ENCODE measurements at regions not wholly inside any gene's neighbourhood (a gene's known extent, or its start where the extent isn't known, plus 50 kb on each side); places are given as distances from the start of the nearest gene placed in this dataset.
"Not testable (repeated sequence)": the region's sequence is repeated elsewhere in the genome, so short reads cannot be mapped to it uniquely, and the experiment has no call there.

DNA sequence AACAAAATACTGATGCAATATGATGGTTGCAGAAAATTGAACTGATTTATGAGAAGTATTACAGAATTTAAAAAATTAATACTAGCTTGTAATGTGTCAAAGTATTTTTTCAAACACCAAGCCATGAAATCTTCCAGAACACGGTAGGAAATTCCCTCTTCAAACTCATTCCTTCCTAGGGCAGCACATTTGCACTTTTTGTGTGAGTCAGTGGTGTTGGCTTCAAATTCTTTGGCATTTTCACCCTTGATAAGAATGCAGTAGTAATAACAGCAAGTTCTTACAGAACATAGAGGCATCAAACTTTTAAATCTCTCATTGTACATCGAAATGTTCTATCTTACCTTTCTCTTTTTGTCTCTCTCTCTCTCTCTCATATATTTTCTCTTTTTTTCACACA, 191.8 kb downstream of the CGGBP1 start:
- no peak for DNase-seq

DNA sequence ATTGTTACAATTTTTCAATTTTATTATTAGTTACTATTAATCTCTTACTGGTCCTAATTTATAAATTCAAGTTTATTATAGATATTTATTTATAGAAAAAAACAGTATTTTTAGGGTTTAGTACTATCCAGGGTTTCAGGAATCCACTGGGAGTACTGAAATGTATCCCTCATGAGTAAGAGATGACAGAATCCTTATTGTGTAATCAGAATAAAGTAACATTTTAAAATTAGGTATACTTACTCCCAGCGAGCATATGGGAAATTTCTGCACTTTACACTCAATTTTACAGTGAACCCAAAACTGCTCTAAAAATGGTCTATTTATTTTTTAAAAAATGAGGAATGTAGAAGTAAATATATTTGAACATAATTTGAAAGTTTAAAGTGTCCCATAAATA, 202.7 kb downstream of the CGGBP1 start:
- no peak for DNase-seq

DNA sequence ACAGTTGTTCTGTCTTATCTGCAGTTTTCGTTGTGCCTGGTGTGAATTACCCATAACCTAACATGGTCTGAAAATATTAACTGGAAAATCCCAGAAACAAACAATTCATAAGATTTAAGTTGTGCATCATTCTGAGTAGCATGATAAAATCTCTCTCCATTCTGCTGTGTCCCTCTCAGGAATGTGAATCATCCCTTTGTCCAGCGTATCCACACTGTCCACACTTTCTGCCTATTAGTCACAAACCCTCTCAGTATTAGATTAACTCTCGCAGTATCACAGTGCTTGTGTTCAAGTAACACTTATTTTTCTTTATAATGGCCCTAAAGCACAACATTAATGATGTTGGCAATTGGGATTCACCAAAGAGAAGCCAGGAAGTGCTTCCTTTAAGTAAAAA, 203.2 kb downstream of the CGGBP1 start:
- DNase-seq = no peak

DNA sequence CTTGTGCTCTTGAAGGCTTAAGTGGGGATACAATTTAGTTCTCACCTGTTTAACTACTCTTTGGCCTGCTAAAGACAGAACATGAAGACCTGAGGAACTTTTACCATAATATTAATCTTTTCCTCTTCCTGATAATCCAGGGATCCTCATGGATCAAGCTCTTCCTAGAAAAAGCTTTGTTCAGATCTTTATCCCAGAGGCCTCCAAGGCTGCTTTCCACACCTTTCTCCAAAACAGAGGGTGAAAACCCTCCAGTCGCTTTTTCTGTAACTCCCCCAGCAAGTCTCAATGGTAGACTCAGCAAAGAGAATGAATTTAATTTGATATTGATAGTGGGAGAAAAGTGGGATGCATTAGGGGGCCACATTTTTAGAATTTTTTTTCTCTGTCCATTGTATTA, 203.6 kb downstream of the CGGBP1 start:
- no peak for DNase-seq

DNA sequence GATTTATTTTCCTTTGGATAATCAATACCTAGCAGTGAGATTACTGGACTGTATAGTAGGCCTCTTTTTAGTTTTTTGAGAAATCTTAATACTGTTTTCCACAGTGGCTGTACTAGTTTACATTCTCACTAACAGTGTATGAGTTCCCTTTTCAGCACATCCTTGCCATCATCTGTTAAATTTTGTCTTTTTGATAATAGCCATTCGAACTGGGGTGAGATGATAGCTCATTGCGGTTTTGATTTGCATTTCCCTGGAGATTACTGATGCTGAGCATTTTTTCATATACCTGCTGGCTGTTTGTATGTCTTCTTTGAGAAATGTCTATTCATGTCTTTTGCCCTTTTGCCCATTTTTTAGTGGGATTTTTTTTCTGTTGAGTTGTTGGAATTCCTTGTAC, 210.8 kb downstream of the CGGBP1 start:
- DNase-seq = no peak

DNA sequence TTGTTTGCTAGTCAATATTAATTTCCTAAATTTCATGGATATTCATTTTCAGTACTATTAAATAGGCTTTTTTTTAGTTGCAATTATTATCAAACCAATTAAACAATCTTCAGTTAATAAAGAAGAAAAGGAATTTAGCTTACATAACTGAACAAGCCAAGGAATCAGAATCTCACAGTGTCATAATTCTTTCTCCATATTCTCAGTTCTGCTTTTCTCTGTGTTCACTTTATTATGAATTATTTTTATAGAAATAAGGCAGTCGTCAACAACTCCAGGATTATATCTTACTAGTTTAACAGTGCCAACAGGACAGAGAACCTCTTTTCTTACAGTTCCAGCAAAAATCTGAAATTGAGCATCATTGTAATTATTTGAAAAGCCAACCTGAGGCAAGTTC, 221.7 kb downstream of the CGGBP1 start:
- DNase-seq = no peak

DNA sequence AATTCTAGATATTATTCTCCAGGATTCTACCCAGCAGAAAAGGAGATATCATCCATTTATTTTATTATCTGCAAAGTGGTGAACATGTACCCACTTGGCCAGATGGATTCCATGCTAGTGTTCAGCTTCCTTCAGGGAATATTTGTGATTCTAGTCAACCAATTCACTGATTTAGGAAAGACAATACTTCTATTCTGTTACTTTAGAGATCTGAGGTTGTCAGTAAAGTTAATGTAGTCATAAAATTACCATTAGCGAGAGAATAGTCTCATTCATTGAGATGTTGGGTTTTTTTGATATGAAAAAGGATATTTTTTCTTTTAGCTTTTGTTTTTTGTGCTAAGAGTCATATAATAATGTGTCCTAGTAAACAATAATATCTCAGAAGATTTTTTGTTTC, 222.8 kb downstream of the CGGBP1 start:
- no peak for DNase-seq

DNA sequence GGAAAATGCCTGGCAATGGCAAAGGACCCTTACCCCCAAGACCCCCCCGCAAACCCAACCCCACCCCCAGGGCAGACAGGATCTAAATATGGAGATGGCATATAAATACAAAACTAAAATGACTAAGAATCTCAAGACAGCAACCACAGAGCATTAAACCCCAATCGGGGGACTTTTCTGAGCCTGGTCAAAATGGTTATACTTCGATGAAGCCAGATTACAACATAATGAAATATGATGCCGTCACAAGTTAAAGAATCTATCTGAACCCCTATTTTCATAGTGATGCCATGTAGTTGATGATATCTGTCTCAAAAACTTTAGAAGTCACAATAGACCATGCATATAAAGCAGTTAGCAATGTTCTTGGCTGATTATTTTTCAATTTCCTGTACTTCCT, 223.6 kb downstream of the CGGBP1 start:
- DNase-seq = no peak

DNA sequence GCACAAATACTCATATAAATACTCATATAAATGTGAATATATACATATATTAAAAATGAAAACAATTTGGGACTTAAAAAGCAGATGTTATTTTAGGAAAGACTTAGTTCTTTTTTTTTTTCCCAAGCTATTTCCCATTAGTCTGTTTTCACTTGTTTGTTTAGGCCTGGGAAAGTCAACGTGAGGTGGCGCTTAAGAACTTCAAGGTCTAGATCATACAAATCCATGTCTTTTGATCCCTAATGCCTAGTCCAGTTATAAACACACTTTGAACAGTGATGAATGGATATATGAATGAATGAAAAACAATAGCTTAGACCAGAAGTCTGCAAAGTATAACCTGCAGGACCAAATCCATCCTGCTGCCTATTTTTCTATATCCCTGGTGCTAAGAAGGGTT, 224.5 kb downstream of the CGGBP1 start:
- no peak for DNase-seq

DNA sequence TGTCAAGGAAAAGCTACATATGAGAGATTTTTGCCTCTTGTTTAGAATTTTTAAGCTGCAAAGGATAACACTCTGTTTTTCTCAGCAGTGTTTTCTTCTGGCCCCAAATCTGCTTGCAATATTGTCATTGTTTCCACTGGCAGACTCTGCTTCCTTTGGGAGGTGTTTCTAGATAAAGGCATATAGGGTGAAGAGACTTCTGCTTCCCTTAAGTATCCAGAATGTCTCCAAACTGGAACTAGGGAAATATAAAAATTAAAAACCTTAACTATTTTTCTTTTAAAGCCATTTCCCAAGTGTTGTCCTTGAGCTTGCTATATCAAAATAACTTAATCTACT, 225.8 kb downstream of the CGGBP1 start:
- no peak for DNase-seq

DNA sequence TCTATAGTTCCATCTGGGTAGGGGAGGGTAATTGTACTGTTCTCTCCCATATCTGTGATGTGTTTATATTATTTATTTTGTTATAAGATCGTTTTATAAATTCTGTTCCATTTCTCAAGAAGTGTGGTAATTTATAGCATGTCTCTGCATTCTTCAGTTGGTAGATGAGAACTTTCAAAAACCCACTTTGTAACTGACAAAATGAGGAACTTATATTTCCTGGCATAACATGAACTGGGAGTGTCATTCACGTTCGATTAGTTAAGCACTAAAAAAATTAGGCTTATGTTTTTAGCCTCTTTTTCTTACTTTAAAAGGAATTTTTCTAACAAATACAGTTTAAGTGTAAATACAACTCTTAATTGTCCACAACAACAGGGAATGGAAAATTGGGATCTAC, 230.8 kb downstream of the CGGBP1 start:
- DNase-seq = no peak

DNA sequence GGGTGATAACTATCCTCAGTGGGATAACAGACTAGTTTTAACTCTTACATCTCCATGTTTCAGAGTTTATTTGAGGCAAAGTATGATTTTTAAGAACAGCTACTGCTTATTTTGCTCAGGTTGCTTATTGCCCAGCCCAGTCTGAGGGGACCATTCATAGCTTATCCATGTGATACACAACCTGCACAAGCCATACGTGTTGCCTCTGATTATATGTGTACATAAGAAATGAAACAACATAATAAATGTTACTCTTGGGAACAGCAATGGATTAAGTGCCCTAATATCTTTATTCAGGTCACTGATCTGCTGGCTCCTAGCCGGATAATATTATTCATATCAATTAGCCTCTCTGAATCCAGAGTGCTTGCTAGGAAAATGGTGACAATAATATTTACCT, 236.2 kb downstream of the CGGBP1 start:
- no peak for DNase-seq

DNA sequence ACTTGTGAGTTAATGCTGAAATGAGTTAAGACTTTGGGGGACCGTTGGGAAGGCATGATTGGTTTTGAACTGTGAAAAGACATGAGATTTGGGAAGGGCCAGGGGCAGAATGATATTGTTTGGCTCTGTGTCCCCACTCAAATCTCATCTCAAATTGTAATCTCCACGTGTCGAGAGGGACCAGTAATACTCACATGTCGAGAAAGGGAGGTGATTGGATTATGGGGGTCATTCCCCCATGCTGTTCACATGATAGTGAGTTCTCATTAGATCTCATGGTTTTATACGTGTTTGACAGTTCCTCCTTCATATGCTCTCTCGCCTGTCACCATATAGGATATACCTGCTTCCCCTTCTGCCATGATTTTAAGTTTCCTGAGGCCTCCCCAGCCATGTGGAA, 245.3 kb downstream of the CGGBP1 start:
- not testable (repeated sequence) for DNase-seq

DNA sequence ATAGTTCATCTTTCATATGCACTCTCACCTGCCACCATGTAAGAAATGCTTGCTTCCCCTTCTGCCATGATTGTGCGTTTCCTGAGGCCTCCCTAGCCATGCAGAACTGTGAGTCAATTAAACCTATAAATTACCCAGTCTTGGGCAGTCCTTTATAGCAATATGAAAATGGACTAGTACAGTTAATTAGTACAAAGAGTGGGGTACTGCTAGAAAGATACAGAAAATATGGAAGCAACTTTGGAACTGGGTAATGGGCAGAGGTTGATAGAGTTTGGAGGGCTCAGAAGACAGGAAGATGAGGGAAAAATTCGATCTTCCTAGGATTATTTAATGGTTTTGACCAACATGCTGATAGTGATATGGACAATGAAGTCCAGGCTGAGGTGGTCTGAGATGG, 246.9 kb downstream of the CGGBP1 start:
- no peak for DNase-seq

DNA sequence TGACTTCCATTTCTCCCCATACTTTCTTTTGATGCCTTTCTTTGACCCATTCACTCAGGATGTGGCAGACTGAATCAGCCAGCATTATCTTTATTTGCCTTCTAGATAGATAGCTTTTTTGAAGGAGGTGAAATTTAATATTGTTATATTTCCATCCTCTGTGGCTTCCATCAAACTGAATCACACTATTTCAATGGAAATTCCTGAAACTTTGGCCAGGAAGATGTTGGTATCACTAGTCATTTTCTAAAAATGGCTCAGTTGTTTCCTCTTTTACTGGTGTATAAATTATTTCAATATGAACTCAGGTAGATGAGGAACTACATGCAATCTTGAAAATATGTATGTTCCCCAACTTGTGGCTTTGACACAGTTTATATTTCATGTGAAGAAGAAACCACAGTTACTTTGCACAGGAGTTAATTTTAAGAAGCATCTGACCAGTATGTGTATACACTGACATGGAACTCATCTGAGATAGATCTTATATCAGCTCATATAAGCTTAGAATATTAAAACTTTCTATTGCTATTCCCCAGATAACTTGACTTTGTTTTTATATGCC, 248.3 kb downstream of the CGGBP1 start:
- DNase-seq = no peak

DNA sequence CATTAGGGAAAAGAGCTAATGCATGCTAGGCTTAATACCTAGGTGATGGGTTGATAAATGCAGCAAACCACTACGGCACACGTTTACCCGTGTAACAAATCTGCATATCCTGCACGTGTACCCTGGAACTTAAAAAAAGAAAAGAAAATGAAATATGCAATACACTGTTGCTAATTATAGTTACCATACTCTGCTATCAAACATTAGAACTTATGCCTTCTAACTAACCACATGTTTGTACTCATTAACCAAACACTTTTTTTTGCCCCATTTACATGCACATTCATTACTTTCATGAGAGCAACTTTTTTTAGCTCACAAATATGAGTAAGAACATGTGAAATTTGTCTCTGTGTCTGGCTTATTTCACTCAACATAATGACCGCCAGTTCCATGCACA, 253.1 kb downstream of the CGGBP1 start:
- no peak for DNase-seq

DNA sequence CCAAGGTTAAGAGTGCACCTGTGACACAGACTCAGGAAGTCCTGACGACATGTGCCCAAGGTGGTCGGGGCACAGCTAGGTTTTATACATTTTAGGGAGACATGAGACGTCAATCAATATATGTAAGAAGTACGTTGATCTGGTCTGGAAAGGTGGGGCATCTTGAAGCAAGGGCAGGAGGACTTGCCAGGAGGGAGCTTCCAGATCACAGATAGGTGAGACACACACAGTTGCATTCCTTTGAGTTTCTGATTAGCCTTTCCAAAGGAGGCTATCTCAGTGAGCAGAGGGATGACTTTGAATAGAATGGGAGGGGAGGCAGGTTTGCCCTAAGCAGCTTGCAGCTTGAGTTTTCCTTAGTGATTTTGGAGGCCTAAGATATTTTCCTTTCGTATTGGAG, 257.4 kb downstream of the CGGBP1 start:
- no peak for DNase-seq

DNA sequence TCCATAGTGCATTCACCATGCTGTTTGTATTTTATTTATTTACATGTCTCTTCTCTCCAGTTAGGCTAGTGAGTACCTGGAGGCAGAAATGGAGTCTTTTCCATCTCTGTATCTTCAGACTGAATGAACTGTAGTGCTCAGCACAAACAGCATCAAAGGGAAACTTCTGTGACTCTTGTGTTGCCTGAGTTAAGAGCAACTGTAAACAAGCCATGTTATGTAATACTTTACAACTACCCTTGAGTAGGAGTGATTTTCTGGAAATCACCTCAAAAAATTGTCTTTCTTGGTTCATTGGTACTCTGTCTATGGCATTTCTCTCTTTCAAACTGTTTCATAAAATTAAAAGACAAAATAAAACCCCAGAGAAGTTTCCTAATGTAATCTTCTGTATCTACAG, 258.3 kb downstream of the CGGBP1 start:
- DNase-seq = no peak

DNA sequence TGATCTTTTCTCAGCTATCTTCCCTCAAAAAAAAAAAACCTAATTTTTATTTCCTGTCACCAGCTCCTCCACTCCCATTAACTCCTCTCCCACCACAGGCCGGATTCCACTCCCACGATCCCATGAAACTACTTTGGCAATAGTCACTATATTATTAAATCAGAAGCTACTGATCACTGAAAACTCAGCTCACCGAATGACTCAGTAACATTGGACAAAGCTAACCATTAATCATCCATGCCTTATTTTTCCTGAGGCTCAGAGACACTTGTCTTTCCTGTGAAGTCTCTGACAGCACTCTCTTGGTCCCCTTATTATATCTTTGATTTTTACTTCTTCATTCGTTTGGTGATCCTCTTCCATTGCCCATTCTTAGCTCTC, 260.2 kb downstream of the CGGBP1 start:
- no peak for DNase-seq

DNA sequence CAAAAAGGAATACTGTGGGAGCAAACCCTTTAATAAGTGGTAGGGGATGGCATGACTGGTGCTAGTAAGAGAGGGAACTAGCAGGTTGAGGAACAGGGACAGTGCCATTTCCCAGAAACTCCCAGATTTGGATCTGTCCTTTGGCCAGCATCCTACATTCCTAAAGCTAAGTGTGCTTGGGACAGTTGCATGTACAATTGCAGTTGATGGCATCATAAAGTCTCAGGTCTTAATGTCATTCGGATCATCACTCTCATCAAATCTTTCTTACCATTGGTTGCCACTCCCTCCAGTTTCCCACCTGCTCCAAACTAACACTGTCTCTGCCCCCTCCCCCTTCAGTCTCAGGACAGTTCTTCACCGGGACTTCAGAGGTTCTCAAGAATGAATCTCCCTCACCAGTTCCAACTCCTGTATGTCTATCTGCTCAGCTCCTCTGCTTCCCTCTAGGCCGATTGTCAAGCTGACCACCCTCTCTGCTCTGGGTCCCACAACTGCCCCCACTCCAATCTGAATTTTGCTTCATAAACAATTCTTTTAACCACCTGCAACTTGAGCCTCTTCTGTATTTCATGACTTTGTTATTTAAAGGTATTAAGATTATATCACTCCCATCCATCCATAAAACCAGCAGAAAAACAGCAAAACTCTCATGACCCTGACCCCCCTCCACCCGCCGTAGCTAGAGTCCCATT, 260.8 kb downstream of the CGGBP1 start:
- no peak for DNase-seq

DNA sequence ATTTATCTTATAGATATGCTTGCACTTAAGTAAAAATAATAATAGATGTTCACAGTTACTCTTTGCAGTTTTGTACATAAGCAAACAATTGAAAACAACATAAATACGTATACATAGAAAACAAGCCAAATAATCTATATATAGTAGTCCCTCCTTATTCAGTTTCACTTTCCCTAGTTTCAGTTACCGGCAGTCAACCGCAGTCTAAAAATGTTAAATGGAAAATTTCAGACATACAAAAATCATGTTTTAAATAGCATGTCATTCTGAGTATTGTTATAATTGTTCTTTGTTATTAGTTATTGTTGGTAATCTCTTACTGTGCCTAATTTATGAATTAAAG, 262.0 kb downstream of the CGGBP1 start:
- DNase-seq = no peak

DNA sequence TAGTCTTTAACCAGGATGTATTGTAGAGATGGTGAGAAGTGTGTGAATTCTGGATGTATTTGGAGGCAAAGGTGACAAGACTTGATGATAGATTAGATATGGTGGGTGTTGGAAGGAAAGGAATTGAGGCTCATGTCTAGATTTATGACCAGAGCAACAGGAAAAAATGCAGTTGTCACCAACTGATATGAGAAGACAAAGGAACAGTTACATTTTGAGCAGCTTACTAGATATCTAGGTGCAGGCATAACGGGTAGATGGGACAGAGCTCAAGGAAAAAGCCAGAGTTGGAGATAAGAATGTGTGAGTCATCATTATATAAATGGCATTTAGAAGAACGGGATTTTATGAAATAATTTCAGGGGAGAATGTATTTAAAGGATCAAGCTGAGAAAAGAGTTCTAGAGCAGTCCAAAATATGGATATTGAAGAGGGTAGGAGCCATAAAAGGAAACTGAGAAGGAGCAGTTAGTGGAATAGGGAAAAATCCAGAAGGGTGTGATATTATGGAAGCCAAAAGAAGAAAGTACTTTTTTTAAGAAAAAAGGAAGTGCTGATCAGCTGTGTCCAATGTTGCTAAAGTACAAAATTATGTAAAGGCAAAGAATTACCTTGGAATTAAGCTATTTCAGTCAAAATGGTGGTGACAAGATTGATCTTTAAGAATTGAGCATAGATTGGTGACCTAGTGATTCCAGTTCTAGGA, 262.5 kb downstream of the CGGBP1 start:
- DNase-seq = no peak

DNA sequence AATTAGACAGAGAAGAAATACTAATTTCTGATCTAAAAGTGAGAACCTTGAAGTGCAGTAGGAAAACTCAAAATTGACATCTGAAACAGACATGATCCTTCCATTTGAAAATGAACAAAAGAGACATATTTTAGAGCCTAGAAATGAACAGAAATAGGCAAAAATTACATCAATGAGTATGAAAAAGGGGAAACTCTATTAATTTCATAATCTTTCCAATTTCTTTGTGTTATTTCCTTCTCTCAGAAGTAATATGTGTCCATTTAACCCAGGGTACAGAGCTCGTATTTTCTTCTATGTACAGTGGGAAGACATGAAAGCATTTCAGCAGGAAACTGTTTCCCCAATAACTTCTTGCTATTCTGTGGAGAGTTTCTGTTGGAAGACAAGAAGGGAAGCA, 263.1 kb downstream of the CGGBP1 start:
- no peak for DNase-seq

DNA sequence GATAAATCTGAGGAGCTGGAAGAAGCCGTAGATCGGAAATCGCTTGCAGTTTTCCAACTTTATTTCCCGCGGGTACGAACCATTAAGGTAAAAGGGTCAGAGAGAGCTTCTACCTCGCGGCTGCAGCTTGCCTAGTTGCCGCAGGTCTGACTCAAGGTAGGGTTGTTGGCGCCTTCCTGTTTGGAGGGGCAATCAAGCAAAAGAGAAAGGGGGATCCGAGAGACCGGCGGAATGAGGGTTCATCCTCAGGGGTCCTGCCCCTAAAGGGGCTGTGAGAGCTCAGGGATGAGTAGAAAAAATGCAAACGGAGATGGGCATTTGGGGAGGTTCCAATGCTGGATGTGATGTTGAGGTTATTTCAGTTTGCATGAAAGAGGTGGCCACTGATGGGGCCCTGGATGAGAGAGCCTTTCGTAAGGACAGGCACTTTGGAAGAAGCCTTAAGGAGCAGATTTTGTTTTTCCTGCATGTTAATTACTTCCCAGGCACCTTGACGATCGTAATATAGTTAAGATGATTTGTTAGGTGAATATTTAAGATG, 265.4 kb downstream of the CGGBP1 start:
- DNase-seq = no peak

Measured in stimulated activated naive CD4-positive, alpha-beta T cell (primary cell).